Loucy (cell line): ENCODE measurements at regions not wholly inside any gene's neighbourhood (a gene's known extent, or its start where the extent isn't known, plus 50 kb on each side); places are given as distances from the start of the nearest gene placed in this dataset.

ENCODE experiments used
- CTCF ChIP-seq: fragments of 200-600 bp; sonication (generic); conservative IDR thresholded peaks from 2 replicates; pipeline ENCODE4 v1.5.1; 2014; ENCODE audit warnings: mild to moderate bottlenecking, antibody characterized with exemption, low read length
- EZH2phosphoT487 ChIP-seq: fragments of 200-600 bp; IDR thresholded peaks from 2 replicates; pipeline ENCODE4 v1.6.1; 2018; ENCODE audit warnings: antibody characterized with exemption, mild to moderate bottlenecking, moderate library complexity, borderline replicate concordance

- TF ChIP-seq CTCF (no peak), EZH2phosphoT487 (no peak)
These were observed 1271.0 kb upstream of the WWC1 start for GRCh38 chr5:167020418-167020817.
